WERI-Rb-1 (cell line): ENCODE measurements at regions not wholly inside any gene's neighbourhood (a gene's known extent, or its start where the extent isn't known, plus 50 kb on each side); places are given as distances from the start of the nearest gene placed in this dataset.
A peak's percentile ranks its signal among the peaks of the same experiment; 100 is the strongest.
"Not testable (repeated sequence)": the region's sequence is repeated elsewhere in the genome, so short reads cannot be mapped to it uniquely, and the experiment has no call there.

Experiments used
- DNase-seq: peaks from one replicate; pipeline ENCODE4 v3.0.0-alpha.2; 2020
- H3K27ac ChIP-seq: fragments of 250-450 bp; sonication (Bioruptor Pico); 2 replicates; pipeline ENCODE4 v1.5.1; 2020; ENCODE audit warnings: mild to moderate bottlenecking, moderate library complexity
- H3K27me3 ChIP-seq: fragments of 250-450 bp; sonication (Bioruptor Pico); 2 replicates; pipeline ENCODE4 v1.5.1; 2021; ENCODE audit warnings: mild to moderate bottlenecking, low read depth, moderate library complexity; ENCODE audit not compliant: insufficient read depth, severe bottlenecking
- H3K36me3 ChIP-seq: fragments of 250-450 bp; sonication (Bioruptor Pico); 2 replicates; pipeline ENCODE4 v1.5.1; 2020; ENCODE audit warnings: mild to moderate bottlenecking, moderate library complexity
- H3K4me3 ChIP-seq: 2 replicates; pipeline ENCODE4 v1.5.1; 2011; ENCODE audit warnings: low read depth, mild to moderate bottlenecking, control low read depth, low read length
- H3K9me3 ChIP-seq: fragments of 250-450 bp; sonication (Bioruptor Pico); 2 replicates; pipeline ENCODE4 v1.5.1; 2021; ENCODE audit warnings: mild to moderate bottlenecking, moderate library complexity; ENCODE audit not compliant: severe bottlenecking
- TF ChIP-seq, protein P1 (sequence below): IDR thresholded peaks from 2 replicates; pipeline ENCODE4 v1.5.1; 2011; ENCODE audit warnings: low read depth, mild to moderate bottlenecking, control low read depth, inconsistent platforms, low read length

DNA sequence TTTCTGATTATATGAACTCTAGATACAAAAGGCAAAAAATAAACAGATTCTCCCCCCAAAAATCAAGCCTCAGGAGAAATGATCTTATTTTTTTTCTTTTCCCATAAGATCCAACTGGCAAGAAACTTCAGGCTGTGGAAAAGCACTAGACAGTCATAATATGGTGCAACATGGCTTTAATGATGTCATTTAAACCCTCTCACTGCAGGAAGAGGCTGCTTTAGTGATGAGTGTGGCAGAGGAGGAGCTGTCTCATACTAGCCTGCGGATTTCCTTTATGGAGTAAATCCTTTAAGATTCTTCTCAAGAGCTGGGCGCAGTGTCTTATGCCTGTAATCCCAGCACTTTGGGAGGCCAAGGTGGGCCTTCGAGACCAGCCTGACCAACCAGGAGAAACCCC is 83.3 kb upstream of the CD28 start:
- H3K36me3 ChIP-seq: no peaks in the 10 kb centered on the region
- TF ChIP-seq, protein P1, sequence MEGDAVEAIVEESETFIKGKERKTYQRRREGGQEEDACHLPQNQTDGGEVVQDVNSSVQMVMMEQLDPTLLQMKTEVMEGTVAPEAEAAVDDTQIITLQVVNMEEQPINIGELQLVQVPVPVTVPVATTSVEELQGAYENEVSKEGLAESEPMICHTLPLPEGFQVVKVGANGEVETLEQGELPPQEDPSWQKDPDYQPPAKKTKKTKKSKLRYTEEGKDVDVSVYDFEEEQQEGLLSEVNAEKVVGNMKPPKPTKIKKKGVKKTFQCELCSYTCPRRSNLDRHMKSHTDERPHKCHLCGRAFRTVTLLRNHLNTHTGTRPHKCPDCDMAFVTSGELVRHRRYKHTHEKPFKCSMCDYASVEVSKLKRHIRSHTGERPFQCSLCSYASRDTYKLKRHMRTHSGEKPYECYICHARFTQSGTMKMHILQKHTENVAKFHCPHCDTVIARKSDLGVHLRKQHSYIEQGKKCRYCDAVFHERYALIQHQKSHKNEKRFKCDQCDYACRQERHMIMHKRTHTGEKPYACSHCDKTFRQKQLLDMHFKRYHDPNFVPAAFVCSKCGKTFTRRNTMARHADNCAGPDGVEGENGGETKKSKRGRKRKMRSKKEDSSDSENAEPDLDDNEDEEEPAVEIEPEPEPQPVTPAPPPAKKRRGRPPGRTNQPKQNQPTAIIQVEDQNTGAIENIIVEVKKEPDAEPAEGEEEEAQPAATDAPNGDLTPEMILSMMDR: no peak
- no peak overlapping the region for H3K4me3 ChIP-seq
- H3K27ac ChIP-seq: no peak overlapping the region
- DNase-seq: peak; percentile 48
- H3K9me3 ChIP-seq: no peaks in the 10 kb centered on the region
- no peaks in the 10 kb centered on the region for H3K27me3 ChIP-seq

DNA sequence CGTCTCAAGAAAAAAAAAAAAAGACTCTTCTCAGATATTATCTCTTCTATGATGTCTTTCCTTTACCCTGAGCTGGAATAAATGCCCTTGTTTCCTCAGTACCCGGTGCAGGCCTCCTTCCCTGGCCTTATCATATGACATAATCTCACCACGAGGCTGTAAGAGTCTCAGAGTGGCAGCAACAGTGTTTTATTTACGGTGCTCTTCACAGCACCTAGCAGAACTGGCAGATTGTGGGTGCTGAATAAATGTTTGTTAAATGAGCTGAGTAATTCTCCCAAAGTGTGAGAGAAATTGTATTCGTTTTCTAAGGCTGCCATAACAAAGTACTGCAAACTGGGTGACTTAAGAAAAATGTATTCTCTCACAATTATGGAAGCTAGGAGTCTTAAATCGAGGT is 82.8 kb upstream of the CD28 start:
- TF ChIP-seq, protein P1: no peak
- H3K4me3 ChIP-seq: no peak overlapping the region
- no peak for DNase-seq
- H3K27me3 ChIP-seq: no peaks in the 10 kb centered on the region
- H3K36me3 ChIP-seq: no peaks in the 10 kb centered on the region
- H3K9me3 ChIP-seq: no peaks in the 10 kb centered on the region
- no peak overlapping the region for H3K27ac ChIP-seq

DNA sequence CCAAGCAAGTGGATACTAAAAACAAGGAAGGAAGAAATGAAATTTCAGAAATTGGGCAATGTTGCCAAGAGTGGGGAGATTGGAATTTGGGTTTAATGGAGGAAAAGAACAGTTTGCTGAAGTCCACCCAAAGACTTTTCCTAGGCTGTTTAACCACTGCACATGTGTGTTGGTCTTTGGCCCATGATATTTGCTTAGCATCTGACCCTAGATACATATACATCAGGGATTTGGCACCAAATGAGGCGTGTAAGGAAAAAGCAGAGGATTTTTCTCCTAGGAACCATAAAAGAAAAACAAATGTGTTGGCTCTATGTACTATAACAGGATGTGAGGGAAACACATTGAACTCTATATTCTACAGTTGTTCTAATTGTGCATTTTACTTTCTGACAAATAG is 80.7 kb upstream of the CD28 start:
- no peaks in the 10 kb centered on the region for H3K27me3 ChIP-seq
- H3K36me3 ChIP-seq: no peaks in the 10 kb centered on the region
- TF ChIP-seq, protein P1: no peak
- H3K27ac ChIP-seq: no peak overlapping the region
- no peak overlapping the region for H3K4me3 ChIP-seq
- no peaks in the 10 kb centered on the region for H3K9me3 ChIP-seq
- DNase-seq: no peak

DNA sequence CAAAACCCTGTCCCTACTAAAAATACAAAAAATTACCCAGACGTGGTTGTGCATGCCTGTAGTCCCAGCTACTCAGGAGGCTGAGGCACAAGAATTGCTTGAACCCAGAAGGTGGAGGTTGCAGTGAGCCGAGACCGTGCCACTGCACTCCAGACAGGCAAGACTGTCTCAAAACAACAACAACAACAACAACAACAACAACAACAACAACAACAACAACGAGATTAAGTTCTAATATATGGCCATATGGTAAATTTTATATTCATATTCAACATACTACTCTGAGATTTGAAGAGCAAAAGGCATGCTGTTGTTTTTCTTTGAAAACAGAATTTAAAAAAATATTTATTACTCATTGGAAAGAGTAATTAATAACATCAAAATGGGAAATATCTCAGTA is 80.2 kb upstream of the CD28 start:
- not testable (repeated sequence) for H3K4me3 ChIP-seq, H3K36me3 ChIP-seq, H3K27ac ChIP-seq, H3K27me3 ChIP-seq, H3K9me3 ChIP-seq, DNase-seq

DNA sequence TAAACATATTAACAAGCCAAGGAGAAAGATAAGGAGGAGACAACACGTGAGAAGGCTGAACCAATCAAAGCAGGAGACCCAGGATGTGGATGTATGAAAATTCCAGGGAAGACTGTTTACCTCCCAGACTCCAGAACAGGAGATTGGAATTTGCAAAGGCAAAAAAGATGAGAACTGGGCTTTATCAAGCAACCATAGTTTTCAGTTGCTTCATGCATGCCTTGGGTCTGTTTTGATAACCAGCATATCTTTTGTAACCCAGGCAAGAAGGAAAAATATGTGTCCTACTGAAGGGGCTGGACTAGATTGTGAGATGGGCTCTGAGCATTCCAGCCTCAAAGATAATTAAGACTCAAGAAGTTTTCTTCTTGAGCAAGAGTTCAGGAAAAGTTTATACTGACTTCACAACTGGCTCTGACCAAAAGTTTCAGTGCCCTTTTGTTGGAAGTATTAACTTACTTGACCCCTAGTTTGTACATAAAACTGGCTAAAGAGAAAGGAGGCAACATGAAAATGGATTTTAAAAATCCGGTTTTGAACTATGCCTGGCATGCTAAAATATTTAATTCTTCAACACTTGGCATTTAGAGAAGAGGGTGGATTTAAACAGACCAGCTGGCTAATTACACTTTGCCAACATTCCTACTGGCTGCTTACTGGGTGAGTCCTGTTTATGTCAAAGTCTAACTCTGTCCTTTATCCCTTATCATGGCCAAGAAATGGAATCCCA is 79.3 kb upstream of the CD28 start:
- Histone ChIP-seq H3K4me3 (no peak overlapping the region), H3K27ac (no peak overlapping the region), H3K27me3 (no peaks in the 10 kb centered on the region), H3K36me3 (no peaks in the 10 kb centered on the region), H3K9me3 (no peaks in the 10 kb centered on the region)
- DNase-seq: no peak
- TF ChIP-seq, protein P1: no peak

DNA sequence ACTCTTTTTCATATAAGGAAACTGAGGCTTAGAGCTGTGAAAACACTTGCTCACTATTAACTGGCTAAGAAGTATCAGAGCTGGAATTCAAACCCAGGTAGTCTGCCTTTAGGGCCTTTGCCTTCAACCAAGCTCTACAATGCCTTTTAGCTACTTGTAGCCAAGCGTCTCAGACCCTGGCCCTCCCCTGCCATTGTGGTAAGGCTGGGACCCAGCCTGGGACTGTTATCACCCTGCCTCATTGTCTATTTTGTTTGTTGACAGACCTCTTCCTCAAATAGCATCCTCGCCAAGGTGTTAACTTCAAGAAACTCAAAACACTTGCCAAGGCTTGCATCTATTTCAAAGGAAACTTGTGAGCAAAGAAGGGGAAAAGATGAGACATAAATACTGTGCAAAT is 76.7 kb upstream of the CD28 start:
- TF ChIP-seq, protein P1: no peak
- Histone ChIP-seq H3K27ac (no peak overlapping the region), H3K36me3 (no peaks in the 10 kb centered on the region), H3K9me3 (no peaks in the 10 kb centered on the region), H3K4me3 (no peak overlapping the region), H3K27me3 (no peaks in the 10 kb centered on the region)
- DNase-seq: no peak
